OCI-LY7 (cell line): ENCODE measurements at regions not wholly inside any gene's neighbourhood (a gene's known extent, or its start where the extent isn't known, plus 50 kb on each side); places are given as distances from the start of the nearest gene placed in this dataset.

ENCODE experiments used
- BruUV-seq: library from RNA; stranded (reverse); fragments of 400-500 nt; replicated peaks from 2 replicates; lab custom pipeline; 2021; lab: Mats Ljungman, UMichigan
- CTCF ChIA-PET: fragments of 300-600 bp; sonication (Branson Sonifier 250); formaldehyde crosslinking; loops from one replicate; lab custom pipeline; 2022; ENCODE audit warnings: antibody characterized with exemption; ENCODE audit not compliant: unreplicated experiment; lab: Charles Lee
- POLR2A ChIA-PET: fragments of 300-600 bp; sonication (Branson Sonifier 250); formaldehyde crosslinking; loops from one replicate; lab custom pipeline; 2022; ENCODE audit warnings: antibody characterized with exemption; lab: Charles Lee
- DNase-seq: peaks from one replicate; pipeline ENCODE4 v3.0.0-alpha.2; 2015; ENCODE audit warnings: low spot score
- H2AFZ ChIP-seq: fragments of 200-600 bp; sonication (generic), shearing (Covaris generic); 2 replicates; pipeline ENCODE4 v1.6.1; 2014; ENCODE audit warnings: mild to moderate bottlenecking, antibody characterized with exemption, low read length, moderate library complexity
- H3K27ac ChIP-seq: fragments of 200-600 bp; sonication (generic); 2 replicates; pipeline ENCODE4 v1.5.1; 2014; ENCODE audit warnings: mixed run types, low read depth, mild to moderate bottlenecking, moderate library complexity, low read length, inconsistent platforms; ENCODE audit not compliant: poor library complexity, severe bottlenecking
- H3K36me3 ChIP-seq: fragments of 200-600 bp; sonication (generic); 2 replicates; pipeline ENCODE4 v1.6.1; 2014; ENCODE audit warnings: mild to moderate bottlenecking, antibody characterized with exemption, low read length, moderate library complexity, mixed read lengths; ENCODE audit not compliant: insufficient read depth
- H3K4me1 ChIP-seq: fragments of 200-600 bp; sonication (generic); 2 replicates; pipeline ENCODE4 v1.5.1; 2014; ENCODE audit warnings: mild to moderate bottlenecking, low read length; ENCODE audit not compliant: insufficient read depth, poor library complexity, severe bottlenecking
- H3K4me2 ChIP-seq: fragments of 200-600 bp; sonication (generic); 2 replicates; pipeline ENCODE4 v1.6.1; 2014; ENCODE audit warnings: mild to moderate bottlenecking, low read length
- H3K4me3 ChIP-seq: fragments of 200-600 bp; sonication (generic); 2 replicates; pipeline ENCODE4 v1.5.1; 2014; ENCODE audit warnings: mild to moderate bottlenecking, low read depth, low read length; ENCODE audit not compliant: poor library complexity, severe bottlenecking
- H3K79me2 ChIP-seq: fragments of 200-600 bp; sonication (generic); 2 replicates; pipeline ENCODE4 v1.6.1; 2016; ENCODE audit warnings: low read depth, mild to moderate bottlenecking, low read length, moderate library complexity, mixed read lengths; ENCODE audit not compliant: insufficient read depth
- H3K9me2 ChIP-seq: fragments of 200-600 bp; sonication (generic); 2 replicates; pipeline ENCODE4 v1.6.1; 2016; ENCODE audit warnings: mild to moderate bottlenecking, low read length, mixed read lengths; ENCODE audit not compliant: insufficient read depth
- H3K9me3 ChIP-seq: fragments of 200-600 bp; sonication (generic); 2 replicates; pipeline ENCODE4 v1.6.1; 2014; ENCODE audit warnings: mild to moderate bottlenecking, mixed run types, low read length, mixed read lengths
- H4K20me1 ChIP-seq: fragments of 200-600 bp; sonication (generic); 2 replicates; pipeline ENCODE4 v1.6.1; 2014; ENCODE audit warnings: mild to moderate bottlenecking, antibody characterized with exemption, low read length, moderate library complexity, mixed read lengths; ENCODE audit not compliant: insufficient read depth
- EZH2phosphoT487 ChIP-seq: fragments of 200-600 bp; sonication (generic); IDR thresholded peaks from 2 replicates; pipeline ENCODE4 v1.6.1; 2018; ENCODE audit warnings: low read depth, borderline replicate concordance, mild to moderate bottlenecking, mixed run types, antibody characterized with exemption, low read length, moderate library complexity, mixed read lengths
- intact Hi-C: fragments of 100-400 bp; cut with micrococcal nuclease; formaldehyde crosslinking; loops from one replicate; pipeline ENCODE4 v1.10.0; 2022; ENCODE audit not compliant: unreplicated experiment
- TF ChIP-seq, protein P1 (sequence below): fragments of 200-600 bp; sonication (generic); conservative IDR thresholded peaks from 2 replicates; pipeline ENCODE4 v1.5.1; 2014; ENCODE audit warnings: mild to moderate bottlenecking, antibody characterized with exemption, low read length, moderate library complexity, mixed read lengths

DNA sequence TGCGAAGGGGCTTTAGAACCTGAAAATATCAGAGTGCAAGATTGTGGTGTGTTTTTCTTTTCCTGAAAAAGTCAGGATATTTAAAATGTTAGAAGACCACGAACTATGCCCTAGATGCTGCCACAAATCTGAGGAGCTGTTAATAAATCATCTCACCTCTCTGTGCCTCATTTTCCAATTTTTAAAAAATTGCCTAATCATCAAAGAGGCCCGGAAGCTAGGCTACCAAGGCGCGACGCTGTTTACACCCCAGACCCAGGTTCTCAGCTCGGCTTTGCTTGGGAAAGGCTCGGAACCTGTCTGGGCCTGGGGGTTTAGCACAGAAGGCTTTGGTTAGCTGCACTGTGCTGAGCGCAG, 409.6 kb downstream of the BCOR start:
- no peaks in the 10 kb centered on the region for H3K4me1 ChIP-seq
- no peak overlapping the region for H2AFZ ChIP-seq
- H3K9me2 ChIP-seq = no peaks in the 10 kb centered on the region
- H3K4me2 ChIP-seq = no peak overlapping the region
- ChIA-PET CTCF (no interaction called here), POLR2A (no interaction called here)
- H3K9me3 ChIP-seq = no peaks in the 10 kb centered on the region
- BruUV-seq = no TSS peak
- intact Hi-C loops = no loop called here
- DNase-seq = no peak
- no peak overlapping the region for H3K4me3 ChIP-seq
- TF ChIP-seq, protein P1, sequence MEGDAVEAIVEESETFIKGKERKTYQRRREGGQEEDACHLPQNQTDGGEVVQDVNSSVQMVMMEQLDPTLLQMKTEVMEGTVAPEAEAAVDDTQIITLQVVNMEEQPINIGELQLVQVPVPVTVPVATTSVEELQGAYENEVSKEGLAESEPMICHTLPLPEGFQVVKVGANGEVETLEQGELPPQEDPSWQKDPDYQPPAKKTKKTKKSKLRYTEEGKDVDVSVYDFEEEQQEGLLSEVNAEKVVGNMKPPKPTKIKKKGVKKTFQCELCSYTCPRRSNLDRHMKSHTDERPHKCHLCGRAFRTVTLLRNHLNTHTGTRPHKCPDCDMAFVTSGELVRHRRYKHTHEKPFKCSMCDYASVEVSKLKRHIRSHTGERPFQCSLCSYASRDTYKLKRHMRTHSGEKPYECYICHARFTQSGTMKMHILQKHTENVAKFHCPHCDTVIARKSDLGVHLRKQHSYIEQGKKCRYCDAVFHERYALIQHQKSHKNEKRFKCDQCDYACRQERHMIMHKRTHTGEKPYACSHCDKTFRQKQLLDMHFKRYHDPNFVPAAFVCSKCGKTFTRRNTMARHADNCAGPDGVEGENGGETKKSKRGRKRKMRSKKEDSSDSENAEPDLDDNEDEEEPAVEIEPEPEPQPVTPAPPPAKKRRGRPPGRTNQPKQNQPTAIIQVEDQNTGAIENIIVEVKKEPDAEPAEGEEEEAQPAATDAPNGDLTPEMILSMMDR = no peak
- TF ChIP-seq EZH2phosphoT487 = no peak
- no peaks in the 10 kb centered on the region for H3K36me3 ChIP-seq
- no peaks in the 10 kb centered on the region for H4K20me1 ChIP-seq
- H3K27ac ChIP-seq = no peak overlapping the region
- no peaks in the 10 kb centered on the region for H3K79me2 ChIP-seq

DNA sequence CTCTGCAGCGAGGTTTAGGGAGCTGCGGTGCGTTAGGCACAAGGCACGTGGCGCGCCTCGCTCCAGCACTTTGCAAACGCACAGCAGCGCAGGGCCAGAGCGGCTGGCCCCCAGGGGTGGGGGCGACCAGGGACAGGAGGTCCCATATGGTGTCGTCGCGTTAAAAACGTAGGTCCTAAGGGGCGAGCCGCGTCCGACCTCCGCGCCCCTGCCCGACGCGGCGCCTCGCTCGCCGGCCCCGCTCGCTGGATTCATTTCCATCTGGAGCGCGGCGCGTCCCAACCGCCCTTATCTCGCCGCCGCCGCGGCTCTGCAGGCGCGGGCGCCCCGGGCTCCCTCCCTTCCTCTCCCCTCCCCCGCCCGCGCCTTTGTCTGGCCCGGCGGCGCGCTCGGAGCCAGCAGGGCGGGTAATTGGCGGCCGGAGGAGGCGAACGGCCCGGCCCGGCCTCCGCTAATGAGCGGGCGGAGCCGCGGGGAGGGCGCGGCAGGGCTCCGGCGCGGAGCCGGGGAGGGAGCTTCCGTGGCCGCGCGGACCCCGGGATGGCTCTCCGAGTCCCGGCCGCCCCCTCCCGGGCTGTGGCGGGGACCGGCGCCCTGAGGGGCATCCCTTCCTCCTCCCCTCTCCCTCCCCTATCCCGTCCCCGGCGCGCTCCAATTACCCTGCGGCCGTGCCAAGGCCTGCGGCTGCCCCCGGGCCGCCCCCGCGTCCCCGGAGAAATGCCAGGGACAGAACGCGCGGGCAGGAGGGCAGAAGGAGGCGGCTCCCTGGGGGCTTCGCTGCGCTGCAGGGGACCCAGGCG, 409.0 kb downstream of the BCOR start:
- CTCF ChIA-PET = no interaction called here
- TF ChIP-seq EZH2phosphoT487 = no peak
- TF ChIP-seq, protein P1 = no peak
- Histone ChIP-seq H2AFZ (no peak overlapping the region), H3K36me3 (no peaks in the 10 kb centered on the region), H3K9me2 (no peaks in the 10 kb centered on the region), H3K27ac (no peak overlapping the region), H3K79me2 (no peaks in the 10 kb centered on the region), H4K20me1 (no peaks in the 10 kb centered on the region), H3K4me2 (no peak overlapping the region), H3K4me3 (no peak overlapping the region), H3K4me1 (no peaks in the 10 kb centered on the region), H3K9me3 (no peaks in the 10 kb centered on the region)
- BruUV-seq = no TSS peak
- DNase-seq = no peak
- intact Hi-C loops = no loop called here
- POLR2A ChIA-PET = no interaction called here

- intact Hi-C loops = no loop called here
- BruUV-seq = no TSS peak
- no peaks in the 10 kb centered on the region for H3K79me2 ChIP-seq
These were observed 408.2 kb downstream of the BCOR start for GRCh38 chrX:39689376-39690104.

More at GRCh38 chrX:39689376-39690104, 408.2 kb downstream of the BCOR start:
- Histone ChIP-seq H3K4me3 (no peak overlapping the region), H3K36me3 (no peaks in the 10 kb centered on the region), H3K27ac (no peak overlapping the region), H3K4me2 (no peak overlapping the region), H3K9me2 (no peaks in the 10 kb centered on the region), H4K20me1 (no peaks in the 10 kb centered on the region), H3K4me1 (no peaks in the 10 kb centered on the region), H3K9me3 (no peaks in the 10 kb centered on the region), H2AFZ (no peak overlapping the region)
- CTCF ChIA-PET = no interaction called here
- TF ChIP-seq EZH2phosphoT487 = no peak
- TF ChIP-seq, protein P1 = no peak
- DNase-seq = no peak
- POLR2A ChIA-PET = interaction anchor here (0.6 kb wide), 1 partner anchor 908 kb away, joined by 3 read pairs; no protein-coding TSS in a partner anchor
